H1 (cell line): ENCODE measurements at regions not wholly inside any gene's neighbourhood (a gene's known extent, or its start where the extent isn't known, plus 50 kb on each side); places are given as distances from the start of the nearest gene placed in this dataset.

ENCODE experiments used
- CTCF ChIP-seq, 3 experiments: IDR thresholded peaks; 1 replicate in 2 of 3; 2 replicates in 1 of 3; pipeline versions ENCODE4 v1.5.1 to v1.6.1; 2011; ENCODE audit warnings: low read length in 3 of 3, mild to moderate bottlenecking in 3 of 3, inconsistent platforms in 2 of 3, low read depth in 1 of 3, moderate library complexity in 1 of 3; ENCODE audit not compliant: insufficient read depth in 1 of 3; ENCODE audit errors: control extremely low read depth in 1 of 3
- HDAC6 ChIP-seq: IDR thresholded peaks from one replicate; pipeline ENCODE4 v1.7.1; 2012; ENCODE audit warnings: low read depth, mild to moderate bottlenecking, inconsistent platforms, low read length, moderate library complexity
- MAX ChIP-seq: IDR thresholded peaks from 2 replicates; pipeline ENCODE4 v1.6.1; 2012; ENCODE audit warnings: inconsistent platforms
- POLR2A ChIP-seq, 2 experiments: IDR thresholded peaks; 1 replicate in 1 of 2; 2 replicates in 1 of 2; pipeline ENCODE4 v1.6.1; 2011; ENCODE audit warnings: low read depth in 2 of 2, low read length in 2 of 2, mild to moderate bottlenecking in 2 of 2; ENCODE audit errors: control extremely low read depth in 1 of 2
- SRF ChIP-seq: IDR thresholded peaks from 2 replicates; pipeline ENCODE4 v1.6.1; 2011; ENCODE audit warnings: mild to moderate bottlenecking, low read depth, low read length, moderate library complexity

GRCh38 chr6:165854863-165855593 is 192.0 kb upstream of the PDE10A start:
- TF ChIP-seq CTCF (IDR thresholded peaks at IDR 0.05; ENCODE audit: control extremely low read depth in 1 of 3, insufficient read depth in 1 of 3, low read depth in 1 of 3, low read length in 3 of 3) = no peak
- no peak for TF ChIP-seq SRF
- TF ChIP-seq POLR2A (IDR thresholded peaks at IDR 0.05; ENCODE audit: control extremely low read depth in 1 of 2, low read depth in 2 of 2, low read length in 2 of 2) = no peak
- TF ChIP-seq MAX = no peak
- TF ChIP-seq HDAC6 = no peak
